Effector CD4-positive, alpha-beta T cell (primary cell): ENCODE measurements at regions not wholly inside any gene's neighbourhood (a gene's known extent, or its start where the extent isn't known, plus 50 kb on each side); places are given as distances from the start of the nearest gene placed in this dataset.

Source experiments
- DNase-seq: peaks from one replicate; pipeline ENCODE4 v3.0.0-alpha.2; 2020

GRCh38 chr12:88802096-88802706 is 221.9 kb upstream of the KITLG start:
- DNase-seq = no peak

GRCh38 chr12:88801227-88802095 is 221.2 kb upstream of the KITLG start:
- DNase-seq = no peak

- DNase-seq = no peak
These were observed 212.8 kb upstream of the KITLG start for GRCh38 chr12:88793096-88793495.

- no peak for DNase-seq
These were observed 210.0 kb upstream of the KITLG start for GRCh38 chr12:88790231-88790630.

GRCh38 chr12:88784166-88784565 is 203.9 kb upstream of the KITLG start:
- no peak for DNase-seq

GRCh38 chr12:88782351-88782750 is 202.1 kb upstream of the KITLG start:
- no peak for DNase-seq

GRCh38 chr12:88781909-88782308 is 201.6 kb upstream of the KITLG start:
- no peak for DNase-seq

GRCh38 chr12:88778064-88778463 is 197.8 kb upstream of the KITLG start:
- DNase-seq = no peak

GRCh38 chr12:88775742-88776151 is 195.5 kb upstream of the KITLG start:
- no peak for DNase-seq

GRCh38 chr12:88767699-88768098 is 187.4 kb upstream of the KITLG start:
- no peak for DNase-seq

- DNase-seq = no peak
These were observed 184.7 kb upstream of the KITLG start for GRCh38 chr12:88764781-88765480.

- no peak for DNase-seq
These were observed 183.3 kb upstream of the KITLG start for GRCh38 chr12:88763536-88764100.

- DNase-seq = no peak
These were observed 177.9 kb upstream of the KITLG start for GRCh38 chr12:88758176-88758575.

- DNase-seq = no peak
These were observed 176.6 kb upstream of the KITLG start for GRCh38 chr12:88756917-88757316.

- DNase-seq = no peak
These were observed 175.9 kb upstream of the KITLG start for GRCh38 chr12:88756153-88756552.

GRCh38 chr12:88753707-88754106 is 173.4 kb upstream of the KITLG start:
- DNase-seq = no peak

- no peak for DNase-seq
These were observed 172.8 kb upstream of the KITLG start for GRCh38 chr12:88753066-88753465.

GRCh38 chr12:88752183-88752582 is 171.9 kb upstream of the KITLG start:
- DNase-seq = no peak

GRCh38 chr12:88750867-88751543 is 170.7 kb upstream of the KITLG start:
- no peak for DNase-seq

GRCh38 chr12:88746386-88746785 is 166.1 kb upstream of the KITLG start:
- no peak for DNase-seq

GRCh38 chr12:88743946-88744685 is 163.8 kb upstream of the KITLG start:
- DNase-seq = no peak

- no peak for DNase-seq
These were observed 157.7 kb upstream of the KITLG start for GRCh38 chr12:88737838-88738472.
